SK-N-MC (cell line): ENCODE measurements at regions not wholly inside any gene's neighbourhood (a gene's known extent, or its start where the extent isn't known, plus 50 kb on each side); places are given as distances from the start of the nearest gene placed in this dataset.
"Not testable (repeated sequence)": the region's sequence is repeated elsewhere in the genome, so short reads cannot be mapped to it uniquely, and the experiment has no call there.

Experiments
- DNase-seq: peaks from one replicate; pipeline ENCODE4 v3.0.0-alpha.2; 2011; ENCODE audit warnings: low read depth, low spot score
- H3K27ac ChIP-seq: fragments of 200-600 bp; sonication (generic); 2 replicates; pipeline ENCODE4 v1.5.1; 2016; ENCODE audit warnings: mixed run types
- H3K36me3 ChIP-seq: fragments of 200-600 bp; sonication (generic); 2 replicates; pipeline ENCODE4 v1.6.1; 2017; ENCODE audit warnings: antibody characterized with exemption, low read length, mixed read lengths; ENCODE audit not compliant: insufficient read depth
- H3K4me3 ChIP-seq: fragments of 200-600 bp; sonication (generic); 2 replicates; pipeline ENCODE4 v1.5.1; 2016
- H3K9ac ChIP-seq: fragments of 200-600 bp; sonication (generic); 2 replicates; pipeline ENCODE4 v1.8.0; 2017; ENCODE audit warnings: mixed run types, mixed read lengths; ENCODE audit not compliant: insufficient read length
- H3K9me3 ChIP-seq: fragments of 200-600 bp; sonication (generic); 2 replicates; pipeline ENCODE4 v1.6.1; 2017; ENCODE audit warnings: low read depth, mild to moderate bottlenecking, antibody characterized with exemption, low read length, moderate library complexity, mixed read lengths
- EZH2 ChIP-seq: fragments of 200-600 bp; sonication (generic); IDR thresholded peaks from one replicate; pipeline ENCODE4 v1.6.1; 2017; ENCODE audit warnings: antibody characterized with exemption
- FOXP2 ChIP-seq: optimal IDR thresholded peaks from 2 replicates; pipeline ENCODE3; 2011; ENCODE audit warnings: mild to moderate bottlenecking, moderate library complexity; ENCODE audit not compliant: insufficient read depth; ENCODE audit errors: extremely low read length, control extremely low read depth
- POLR2AphosphoS5 ChIP-seq: IDR thresholded peaks from 2 replicates; pipeline ENCODE4 v1.6.1; 2012; ENCODE audit warnings: mild to moderate bottlenecking, low read depth, low read length, borderline replicate concordance

- not testable (repeated sequence) for DNase-seq, H3K9me3 ChIP-seq, H3K27ac ChIP-seq, H3K9ac ChIP-seq, H3K36me3 ChIP-seq, H3K4me3 ChIP-seq
Observed at GRCh38 chr1:214095896-214096295, 108.1 kb downstream of the PROX1 start.

GRCh38 chr1:214101246-214101645, 113.5 kb downstream of the PROX1 start:
- TF ChIP-seq POLR2AphosphoS5 (no peak), EZH2 (no peak), FOXP2 (no peak)
- Histone ChIP-seq H3K27ac (no peak overlapping the region), H3K4me3 (no peak overlapping the region), H3K9me3 (no peaks in the 10 kb centered on the region), H3K36me3 (no peaks in the 10 kb centered on the region), H3K9ac (no peak overlapping the region)
- DNase-seq: no peak

GRCh38 chr1:214101828-214102227, 114.1 kb downstream of the PROX1 start:
- no peak overlapping the region for H3K27ac ChIP-seq
- H3K9ac ChIP-seq: no peak overlapping the region
- no peak for TF ChIP-seq POLR2AphosphoS5
- no peak for TF ChIP-seq EZH2
- no peak for TF ChIP-seq FOXP2
- H3K36me3 ChIP-seq: no peaks in the 10 kb centered on the region
- no peak overlapping the region for H3K4me3 ChIP-seq
- no peaks in the 10 kb centered on the region for H3K9me3 ChIP-seq
- no peak for DNase-seq

GRCh38 chr1:214102907-214103306, 115.1 kb downstream of the PROX1 start:
- TF ChIP-seq FOXP2 (no peak), POLR2AphosphoS5 (no peak), EZH2 (no peak)
- no peak overlapping the region for H3K27ac ChIP-seq
- H3K9ac ChIP-seq: no peak overlapping the region
- no peak for DNase-seq
- no peaks in the 10 kb centered on the region for H3K9me3 ChIP-seq
- no peaks in the 10 kb centered on the region for H3K36me3 ChIP-seq
- H3K4me3 ChIP-seq: no peak overlapping the region

- Histone ChIP-seq H3K27ac (no peak overlapping the region), H3K4me3 (no peak overlapping the region), H3K9me3 (no peaks in the 10 kb centered on the region), H3K36me3 (no peaks in the 10 kb centered on the region), H3K9ac (no peak overlapping the region)
- no peak for DNase-seq
- TF ChIP-seq FOXP2 (no peak), POLR2AphosphoS5 (no peak), EZH2 (no peak)
Observed at GRCh38 chr1:214103778-214104177, 116.0 kb downstream of the PROX1 start.

- Histone ChIP-seq H3K27ac (no peak overlapping the region), H3K9ac (no peak overlapping the region), H3K4me3 (no peak overlapping the region), H3K9me3 (no peaks in the 10 kb centered on the region), H3K36me3 (no peaks in the 10 kb centered on the region)
- no peak for DNase-seq
- TF ChIP-seq POLR2AphosphoS5 (no peak), FOXP2 (no peak), EZH2 (no peak)
Observed at GRCh38 chr1:214106375-214106774, 118.6 kb downstream of the PROX1 start.

GRCh38 chr1:214107322-214108096, 119.7 kb downstream of the PROX1 start:
- TF ChIP-seq EZH2 (no peak), FOXP2 (no peak), POLR2AphosphoS5 (no peak)
- Histone ChIP-seq H3K27ac (no peak overlapping the region), H3K4me3 (no peak overlapping the region), H3K36me3 (no peaks in the 10 kb centered on the region), H3K9me3 (no peaks in the 10 kb centered on the region), H3K9ac (no peak overlapping the region)
- DNase-seq: no peak

GRCh38 chr1:214108097-214108446, 120.3 kb downstream of the PROX1 start:
- H3K9me3 ChIP-seq: no peaks in the 10 kb centered on the region
- H3K27ac ChIP-seq: no peak overlapping the region
- no peak overlapping the region for H3K9ac ChIP-seq
- DNase-seq: no peak
- no peak overlapping the region for H3K4me3 ChIP-seq
- TF ChIP-seq POLR2AphosphoS5: no peak
- no peak for TF ChIP-seq EZH2
- no peak for TF ChIP-seq FOXP2
- H3K36me3 ChIP-seq: no peaks in the 10 kb centered on the region

- TF ChIP-seq POLR2AphosphoS5 (no peak), EZH2 (no peak), FOXP2 (no peak)
- Histone ChIP-seq H3K36me3 (no peaks in the 10 kb centered on the region), H3K9ac (no peak overlapping the region), H3K4me3 (no peak overlapping the region), H3K27ac (no peak overlapping the region), H3K9me3 (no peaks in the 10 kb centered on the region)
- DNase-seq: no peak
Observed at GRCh38 chr1:214111796-214112195, 124.0 kb downstream of the PROX1 start.
